PC-3 (cell line): ENCODE measurements at regions not wholly inside any gene's neighbourhood (a gene's known extent, or its start where the extent isn't known, plus 50 kb on each side); places are given as distances from the start of the nearest gene placed in this dataset.

ENCODE experiments used
- ATAC-seq: fragments of 200-7000 bp; cut with Tn5 transposase; 2 replicates; pipeline ENCODE4 v1.9.1; 2020; ENCODE audit warnings: mild to moderate bottlenecking, moderate library complexity
- BruUV-seq: library from RNA; stranded (reverse); fragments of 400-500 nt; replicated peaks from 2 replicates; lab custom pipeline; 2021; lab: Mats Ljungman, UMichigan
- CTCF ChIA-PET: fragments of 300-600 bp; sonication (Branson Sonifier 250); formaldehyde crosslinking; loops from one replicate; lab custom pipeline; 2022; ENCODE audit warnings: antibody characterized with exemption; lab: Charles Lee
- POLR2A ChIA-PET: fragments of 300-600 bp; sonication (Branson Sonifier 250); formaldehyde crosslinking; loops from one replicate; lab custom pipeline; 2022; ENCODE audit warnings: antibody characterized with exemption; ENCODE audit not compliant: unreplicated experiment; lab: Charles Lee
- DNase-seq: peaks from one replicate; pipeline ENCODE4 v3.0.0-alpha.2; 2015
- H2AFZ ChIP-seq: fragments of 300-600 bp; sonication (generic); 2 replicates; pipeline ENCODE4 v1.6.0; 2016; ENCODE audit warnings: antibody characterized with exemption, low read length
- H3F3A ChIP-seq: fragments of 300-600 bp; sonication (generic); one replicate; pipeline ENCODE4 v1.6.0; 2017; ENCODE audit warnings: antibody characterized with exemption, low read length, control low read depth, mild to moderate bottlenecking; ENCODE audit not compliant: unreplicated experiment
- H3K27ac ChIP-seq: fragments of 300-600 bp; sonication (generic); 2 replicates; pipeline ENCODE4 v1.5.1; 2016; ENCODE audit warnings: mild to moderate bottlenecking, low read length
- H3K27me3 ChIP-seq: fragments of 300-600 bp; sonication (generic); 2 replicates; pipeline ENCODE4 v1.6.1; 2016; ENCODE audit warnings: low read length, mixed read lengths
- H3K36me3 ChIP-seq: fragments of 300-600 bp; sonication (generic); 2 replicates; pipeline ENCODE4 v1.6.1; 2016; ENCODE audit warnings: low read depth, mixed run types, low read length, mixed read lengths
- H3K4me1 ChIP-seq: fragments of 300-600 bp; sonication (generic); 2 replicates; pipeline ENCODE4 v1.5.1; 2016; ENCODE audit warnings: low read length; ENCODE audit not compliant: insufficient read depth
- H3K4me2 ChIP-seq: fragments of 300-600 bp; sonication (generic); 2 replicates; pipeline ENCODE4 v1.6.0; 2016; ENCODE audit warnings: low read length
- H3K4me3 ChIP-seq: fragments of 300-600 bp; sonication (generic); 2 replicates; pipeline ENCODE4 v1.5.1; 2016; ENCODE audit warnings: mild to moderate bottlenecking, low read length, mixed read lengths
- H3K79me2 ChIP-seq: fragments of 300-600 bp; sonication (generic); 2 replicates; pipeline ENCODE4 v1.6.1; 2017; ENCODE audit warnings: low read length, mixed read lengths
- H3K9ac ChIP-seq: fragments of 300-600 bp; sonication (generic); 2 replicates; pipeline ENCODE4 v1.6.0; 2016; ENCODE audit warnings: mild to moderate bottlenecking, low read length
- H3K9me2 ChIP-seq: fragments of 300-600 bp; sonication (generic); replicated peaks from 2 replicates; pipeline ENCODE4 v1.6.1; 2016; ENCODE audit warnings: mixed run types, low read length, mixed read lengths
- H3K9me3 ChIP-seq: fragments of 300-600 bp; sonication (generic); 2 replicates; pipeline ENCODE4 v1.6.1; 2016; ENCODE audit warnings: low read length, mixed read lengths
- H4K20me1 ChIP-seq: fragments of 300-600 bp; sonication (generic); 2 replicates; pipeline ENCODE4 v1.6.1; 2016; ENCODE audit warnings: low read length, mixed read lengths
- CTCF ChIP-seq: fragments of 300-600 bp; sonication (generic); conservative IDR thresholded peaks from 2 replicates; pipeline ENCODE4 v1.5.1; 2017; ENCODE audit warnings: antibody characterized with exemption, low read depth, mild to moderate bottlenecking, low read length
- EZH2 ChIP-seq: fragments of 300-600 bp; sonication (generic); IDR thresholded peaks from one replicate; pipeline ENCODE4 v1.6.1; 2017; ENCODE audit warnings: antibody characterized with exemption, mild to moderate bottlenecking, low read length; ENCODE audit not compliant: unreplicated experiment
- EZH2phosphoT487 ChIP-seq: fragments of 300-600 bp; sonication (generic); IDR thresholded peaks from 2 replicates; pipeline ENCODE4 v1.6.1; 2018; ENCODE audit warnings: mild to moderate bottlenecking, antibody characterized with exemption, low read length, borderline replicate concordance
- intact Hi-C: fragments of 100-400 bp; cut with micrococcal nuclease; formaldehyde crosslinking; loops from 2 replicates; pipeline ENCODE4 v1.9.0; 2023

DNA sequence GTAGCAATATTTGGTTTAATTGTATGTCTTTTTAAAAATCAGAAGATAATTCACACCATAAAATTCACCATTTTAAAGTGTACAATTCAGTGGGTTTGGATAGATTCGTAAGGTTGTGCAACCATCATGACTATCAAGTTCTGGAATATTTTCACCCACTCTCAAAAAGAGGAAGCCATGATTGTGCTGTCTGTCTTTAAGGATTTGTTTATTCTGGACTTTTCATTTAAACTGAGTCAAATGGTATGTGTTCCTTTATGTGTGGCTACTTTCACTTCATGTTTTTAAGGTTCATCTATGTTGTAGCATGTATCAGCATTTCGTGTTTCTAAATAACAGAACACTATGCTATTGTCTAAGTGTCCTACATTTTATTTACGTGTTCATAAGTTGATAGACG, 68.1 kb upstream of the CPHXL start:
- ChIA-PET POLR2A (no interaction called here), CTCF (no interaction called here)
- intact Hi-C loops = no loop called here
- Histone ChIP-seq H3K9me2 (no peaks in the 10 kb centered on the region), H3K27me3 (0 out of 2 replicates have a peak, but pooled peaks cover 5% of the 10 kb centered on the region), H3K9me3 (no peaks in the 10 kb centered on the region), H3K4me2 (no peak overlapping the region), H3K79me2 (no peaks in the 10 kb centered on the region), H2AFZ (no peak overlapping the region), H3K36me3 (no peaks in the 10 kb centered on the region), H3K9ac (no peak overlapping the region), H3K4me3 (no peak overlapping the region), H3F3A (no peaks in the 10 kb centered on the region), H4K20me1 (no peaks in the 10 kb centered on the region), H3K27ac (no peak overlapping the region), H3K4me1 (no peaks in the 10 kb centered on the region)
- no peak for DNase-seq
- no peak for ATAC-seq
- no peak for TF ChIP-seq CTCF
- TF ChIP-seq EZH2 = no peak
- no peak for TF ChIP-seq EZH2phosphoT487
- no TSS peak for BruUV-seq

GRCh38 chr16:75798714-75799113, 72.4 kb upstream of the CPHXL start:
- DNase-seq = no peak
- Histone ChIP-seq H3K4me1 (no peaks in the 10 kb centered on the region), H3K27ac (no peak overlapping the region), H3K9ac (no peak overlapping the region), H3K9me2 (no peaks in the 10 kb centered on the region), H2AFZ (no peak overlapping the region), H3K36me3 (no peaks in the 10 kb centered on the region; the same call in 1 of the 2 replicates), H3F3A (no peaks in the 10 kb centered on the region), H3K4me3 (no peak overlapping the region), H3K4me2 (no peak overlapping the region), H4K20me1 (no peaks in the 10 kb centered on the region), H3K79me2 (no peaks in the 10 kb centered on the region), H3K27me3 (0 out of 2 replicates have a peak, but pooled peaks cover 4% of the 10 kb centered on the region), H3K9me3 (no peaks in the 10 kb centered on the region)
- intact Hi-C loops = no loop called here
- CTCF ChIA-PET = no interaction called here
- BruUV-seq = no TSS peak
- no peak for ATAC-seq
- POLR2A ChIA-PET = no interaction called here
- no peak for TF ChIP-seq CTCF

DNA sequence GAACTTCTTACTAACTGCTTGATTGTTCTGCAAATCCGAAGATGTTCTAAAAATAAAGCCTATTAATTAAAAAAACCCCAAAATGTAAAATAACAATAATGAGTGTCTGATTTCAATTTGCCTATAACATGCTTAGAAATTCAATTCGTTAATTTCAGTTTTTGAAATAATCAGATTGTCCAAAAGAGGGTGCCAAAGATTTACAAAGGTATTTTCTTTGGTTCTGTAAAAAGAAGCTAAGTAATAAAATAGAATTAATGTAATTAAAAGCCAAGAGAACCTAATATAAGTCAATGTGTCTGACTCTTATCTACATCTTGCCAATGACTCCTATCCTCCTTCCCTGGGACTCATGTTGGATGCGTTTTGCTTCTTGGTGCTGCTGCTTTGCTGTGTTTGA, 75.0 kb upstream of the CPHXL start:
- no peak overlapping the region for H2AFZ ChIP-seq
- POLR2A ChIA-PET = no interaction called here
- no peaks in the 10 kb centered on the region; the same call in 1 of the 2 replicates for H3K36me3 ChIP-seq
- peak; percentile 37 for DNase-seq
- no peaks in the 10 kb centered on the region for H3K4me1 ChIP-seq
- H3K9me2 ChIP-seq = no peaks in the 10 kb centered on the region
- peaks cover 18% of the 10 kb centered on the region for H3K27me3 ChIP-seq
- no peaks in the 10 kb centered on the region for H3F3A ChIP-seq
- H3K79me2 ChIP-seq = no peaks in the 10 kb centered on the region
- TF ChIP-seq EZH2phosphoT487 (no peak), CTCF (peak; percentile 52), EZH2 (no peak)
- no peak for ATAC-seq
- CTCF ChIA-PET = interaction anchor here (0.5 to 0.7 kb wide), 2 partner anchors 847 to 857 kb away, joined by 3 read pairs; no protein-coding TSS in a partner anchor
- no TSS peak for BruUV-seq
- no peak overlapping the region for H3K9ac ChIP-seq
- H4K20me1 ChIP-seq = no peaks in the 10 kb centered on the region
- H3K9me3 ChIP-seq = no peaks in the 10 kb centered on the region
- no peak overlapping the region for H3K4me3 ChIP-seq
- intact Hi-C loops = loop anchor here (2.0 to 10.0 kb wide), 3 partner anchors 851 to 1371 kb away; no protein-coding TSS in a partner anchor
- H3K27ac ChIP-seq = no peak overlapping the region
- no peak overlapping the region for H3K4me2 ChIP-seq
